BJ (cell line): ENCODE measurements at regions not wholly inside any gene's neighbourhood (a gene's known extent, or its start where the extent isn't known, plus 50 kb on each side); places are given as distances from the start of the nearest gene placed in this dataset.

Experiments
- CTCF ChIA-PET: fragments of 350-600 bp; formaldehyde crosslinking; extraction: SDS; loops from one replicate; lab custom pipeline; 2021; ENCODE audit warnings: antibody characterized with exemption, inconsistent platforms; lab: Yijun Ruan, JAX
- POLR2A ChIA-PET: fragments of 300-600 bp; sonication (Branson Sonifier 250); formaldehyde crosslinking; extraction: SDS; loops from one replicate; lab custom pipeline; 2021; ENCODE audit warnings: antibody characterized with exemption; lab: Charles Lee
- DNase-seq: peaks from one replicate; pipeline ENCODE4 v3.0.0-alpha.2; 2011; ENCODE audit warnings: low read depth
- H3K27me3 ChIP-seq: 2 replicates; pipeline ENCODE4 v1.6.0; 2011; ENCODE audit warnings: low read length; ENCODE audit not compliant: control insufficient read depth, insufficient read depth
- H3K36me3 ChIP-seq: 2 replicates; pipeline ENCODE4 v1.5.1; 2011; ENCODE audit warnings: low read length; ENCODE audit not compliant: control insufficient read depth, insufficient read depth
- H3K4me3 ChIP-seq: 2 replicates; pipeline ENCODE4 v1.5.1; 2011; ENCODE audit warnings: low read depth, mild to moderate bottlenecking, control low read depth, low read length
- CTCF ChIP-seq: IDR thresholded peaks from 2 replicates; pipeline ENCODE4 v1.5.1; 2011; ENCODE audit warnings: low read depth, mild to moderate bottlenecking, control low read depth, inconsistent platforms, low read length, moderate library complexity; ENCODE audit not compliant: insufficient read depth

DNA sequence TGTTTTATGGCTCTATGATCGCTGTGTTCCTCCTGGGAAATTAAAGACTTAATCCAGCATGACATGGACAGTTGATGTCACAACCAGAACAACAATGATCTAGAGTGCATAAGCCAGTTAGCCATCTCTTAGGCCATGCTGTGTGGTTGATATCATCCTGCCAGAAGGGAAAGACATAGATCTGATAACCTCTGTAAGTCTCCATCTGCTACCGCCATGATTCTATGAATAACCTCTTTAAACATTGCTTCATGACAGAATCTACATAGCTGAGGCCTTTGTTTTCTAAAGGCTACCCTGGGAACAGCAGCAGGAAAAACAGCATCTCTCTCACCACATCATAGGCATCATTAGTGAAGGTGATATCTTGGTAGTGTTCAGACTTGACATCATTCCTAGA lies 117.6 kb upstream of the PHACTR1 start:
- DNase-seq = no peak
- POLR2A ChIA-PET = no interaction called here
- TF ChIP-seq CTCF = no peak
- CTCF ChIA-PET = no interaction called here
- Histone ChIP-seq H3K27me3 (no peaks in the 10 kb centered on the region), H3K36me3 (no peaks in the 10 kb centered on the region), H3K4me3 (no peak overlapping the region)

- no peak for DNase-seq
- Histone ChIP-seq H3K4me3 (no peak overlapping the region), H3K27me3 (no peaks in the 10 kb centered on the region), H3K36me3 (no peaks in the 10 kb centered on the region)
- POLR2A ChIA-PET = no interaction called here
- no peak for TF ChIP-seq CTCF
- CTCF ChIA-PET = interaction anchor here (0.6 to 11.6 kb wide), 7 partner anchors 41 to 957 kb away, joined by 3 to 212 read pairs (median 3); partner anchors contain the start of gene EDN1
Observed at GRCh38 chr6:12601881-12602280, 114.7 kb upstream of the PHACTR1 start.

DNA sequence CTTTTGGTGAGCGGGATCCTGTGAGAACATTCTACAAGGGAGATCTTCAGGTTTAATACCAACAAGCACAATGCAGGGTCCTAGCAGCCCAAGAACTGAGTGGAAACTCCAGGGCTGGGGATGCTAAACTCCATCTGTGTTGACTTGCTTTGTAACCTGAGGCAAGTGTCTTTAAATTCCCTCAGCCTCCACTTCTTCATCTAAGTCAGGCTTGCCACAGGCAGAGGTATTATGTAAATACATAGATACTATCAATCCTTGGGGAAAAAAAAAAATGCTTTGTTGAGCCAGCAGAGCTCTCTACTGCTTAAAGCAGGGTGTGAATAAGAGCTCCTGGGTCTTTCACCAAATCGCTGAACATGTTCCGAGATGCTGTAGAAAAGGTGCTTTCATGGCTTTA lies 114.2 kb upstream of the PHACTR1 start:
- Histone ChIP-seq H3K36me3 (no peaks in the 10 kb centered on the region), H3K4me3 (no peak overlapping the region), H3K27me3 (no peaks in the 10 kb centered on the region)
- ChIA-PET POLR2A (no interaction called here), CTCF (interaction anchor here (0.6 to 11.6 kb wide), 10 partner anchors 41 to 957 kb away, joined by 3 to 212 read pairs (median 4); partner anchors contain the start of gene EDN1)
- no peak for DNase-seq
- no peak for TF ChIP-seq CTCF

DNA sequence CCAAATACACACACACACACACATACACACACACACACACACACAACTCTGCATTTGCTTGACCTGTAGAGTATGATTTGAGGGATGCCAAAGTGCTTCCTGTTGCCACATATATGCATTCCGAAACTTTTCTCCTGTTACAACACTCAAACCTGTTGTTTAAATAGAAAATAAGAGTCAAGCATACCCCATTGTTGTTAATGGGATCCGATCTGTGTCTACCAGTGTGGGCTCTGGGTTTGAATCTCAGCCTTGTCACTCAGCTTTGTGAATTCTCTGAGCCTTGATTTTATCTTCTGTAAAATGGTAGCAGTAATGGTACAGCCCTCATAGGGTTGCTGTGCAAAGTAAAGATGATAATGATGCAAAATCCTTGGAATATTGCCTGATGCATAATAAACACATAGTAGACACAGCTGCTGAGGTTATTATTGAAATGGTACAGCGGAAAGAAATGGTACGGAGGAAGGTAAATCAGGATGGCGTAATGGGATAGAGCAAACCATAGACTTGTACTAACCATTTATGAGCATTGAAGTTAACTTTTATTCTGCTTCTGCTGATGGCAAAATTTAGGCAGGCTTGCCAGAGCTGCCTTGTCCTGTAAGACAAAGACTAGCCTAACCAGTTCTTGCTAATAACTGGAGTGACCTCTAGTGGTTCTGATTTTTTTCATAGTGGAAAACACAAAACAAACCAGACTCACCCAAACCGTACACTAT lies 113.5 kb upstream of the PHACTR1 start:
- DNase-seq = no peak
- POLR2A ChIA-PET = interaction anchor here (0.5 kb wide), 1 partner anchor 1793 kb away, joined by 3 read pairs; no protein-coding TSS in a partner anchor

More for the DNA sequence above, 113.5 kb upstream of the PHACTR1 start:
- CTCF ChIA-PET = interaction anchor here (0.6 to 11.6 kb wide), 25 partner anchors 9 to 1017 kb away, joined by 3 to 212 read pairs (median 3); partner anchors contain the start of gene EDN1
- Histone ChIP-seq H3K4me3 (no peak overlapping the region), H3K27me3 (no peaks in the 10 kb centered on the region), H3K36me3 (no peaks in the 10 kb centered on the region)
- peak; percentile 60 for TF ChIP-seq CTCF
